HepG2 (cell line): ENCODE measurements at regions not wholly inside any gene's neighbourhood (a gene's known extent, or its start where the extent isn't known, plus 50 kb on each side); places are given as distances from the start of the nearest gene placed in this dataset.

Source experiments
- ATAC-seq: fragments of 200-7000 bp; cut with Tn5 transposase; 3 replicates; pipeline ENCODE4 v1.9.1; 2020; ENCODE audit warnings: mild to moderate bottlenecking, moderate library complexity
- BruUV-seq: library from RNA; stranded (reverse); fragments of 400-500 nt; replicated peaks from 2 replicates; lab custom pipeline; 2021; lab: Mats Ljungman, UMichigan
- CTCF ChIA-PET: fragments of 300-600 bp; formaldehyde crosslinking; extraction: SDS; loops from one replicate; lab custom pipeline; 2021; ENCODE audit warnings: low total read pairs, inconsistent platforms, low intra/inter-chr PET ratio; lab: Yijun Ruan, JAX
- POLR2A ChIA-PET: fragments of 350-600 bp; sonication (Branson Sonifier 250); formaldehyde crosslinking; loops from one replicate; lab custom pipeline; 2020; ENCODE audit warnings: antibody characterized with exemption, inconsistent platforms; lab: Yijun Ruan, JAX
- DNase-seq: peaks from one replicate; pipeline ENCODE4 v3.0.0-alpha.2; 2015; ENCODE audit warnings: low spot score
- FAIRE-seq: peaks from 3 replicates; lab custom pipeline; 2011; peaks lifted over from hg19 to GRCh38; lab: Jason Lieb, UNC
- H2AFZ ChIP-seq: one replicate; pipeline ENCODE4 v1.6.1; 2011; ENCODE audit warnings: low read length, inconsistent platforms
- H3K27ac ChIP-seq: fragments of 300-600 bp; 3 replicates; pipeline ENCODE4 v1.8.0; 2011; ENCODE audit warnings: mixed run types, mild to moderate bottlenecking, mixed read lengths, low read length, inconsistent platforms; ENCODE audit not compliant: insufficient read depth; ENCODE audit errors: extremely low read length
- H3K27me3 ChIP-seq, 2 experiments: fragments of 200-600 bp in 1 of 2; 2 replicates in 1 of 2; 3 replicates in 1 of 2; pipeline versions ENCODE4 v1.6.0 to v1.8.0; 2011; ENCODE audit warnings: low read length in 2 of 2, mild to moderate bottlenecking in 2 of 2, moderate library complexity in 2 of 2, inconsistent platforms in 1 of 2; ENCODE audit not compliant: insufficient read depth in 2 of 2, control insufficient read depth in 1 of 2
- H3K36me3 ChIP-seq, 2 experiments: fragments of 200-600 bp in 1 of 2; replicated peaks in 1 of 2; 2 replicates in 1 of 2; 3 replicates in 1 of 2; pipeline versions ENCODE4 v1.5.1 to v1.8.0; 2011; ENCODE audit warnings: low read length in 2 of 2, inconsistent platforms in 1 of 2; ENCODE audit not compliant: insufficient read depth in 2 of 2, control insufficient read depth in 1 of 2
- H3K4me1 ChIP-seq: 2 replicates; pipeline ENCODE4 v1.5.1; 2012; ENCODE audit warnings: low read length, inconsistent platforms; ENCODE audit not compliant: insufficient read depth
- H3K4me2 ChIP-seq: 2 replicates; pipeline ENCODE4 v1.6.0; 2011; ENCODE audit warnings: low read depth, low read length, inconsistent platforms
- H3K4me3 ChIP-seq, 3 experiments: fragments of 200-600 bp in 1 of 3; sonication (generic), shearing (Covaris generic) in 1 of 3; replicated peaks in 1 of 3; 2 replicates each; pipeline ENCODE4 v1.5.1; 2011 to 2016; ENCODE audit warnings: low read length in 3 of 3, inconsistent platforms in 2 of 3, low read depth in 2 of 3, mild to moderate bottlenecking in 2 of 3, control low read depth in 1 of 3, mixed read lengths in 1 of 3; ENCODE audit not compliant: insufficient read depth in 1 of 3
- H3K79me2 ChIP-seq: one replicate; pipeline ENCODE4 v1.6.1; 2011; ENCODE audit warnings: low read length, inconsistent platforms; ENCODE audit not compliant: insufficient read depth
- H3K9ac ChIP-seq: 2 replicates; pipeline ENCODE4 v1.6.0; 2011; ENCODE audit warnings: mild to moderate bottlenecking, low read depth, low read length, inconsistent platforms; ENCODE audit not compliant: insufficient read depth
- H3K9me3 ChIP-seq: 2 replicates; pipeline ENCODE4 v1.5.1; 2012; ENCODE audit warnings: mild to moderate bottlenecking, low read length
- H4K20me1 ChIP-seq: 2 replicates; pipeline ENCODE4 v1.6.0; 2011; ENCODE audit warnings: inconsistent platforms, mild to moderate bottlenecking, low read length, moderate library complexity; ENCODE audit not compliant: insufficient read depth
- JUN ChIP-seq: sonication (generic); formaldehyde crosslinking; IDR thresholded peaks from 2 replicates; pipeline ENCODE4 v1.4.0; 2020; ENCODE audit warnings: mild to moderate bottlenecking, missing genetic modification reagents
- MTF2 ChIP-seq: sonication (generic); formaldehyde crosslinking; IDR thresholded peaks from 2 replicates; pipeline ENCODE4 v1.5.0; 2020; ENCODE audit warnings: missing genetic modification reagents, borderline replicate concordance
- NR3C1 ChIP-seq: sonication (generic); formaldehyde crosslinking; IDR thresholded peaks from 2 replicates; pipeline ENCODE4 v1.4.0; 2020; ENCODE audit warnings: missing genetic modification reagents
- POLR2A ChIP-seq, 2 experiments: IDR thresholded peaks; 2 replicates each; pipeline ENCODE4 v1.6.1; 2011; ENCODE audit warnings: low read depth in 2 of 2, low read length in 2 of 2, mild to moderate bottlenecking in 1 of 2, moderate library complexity in 1 of 2; ENCODE audit not compliant: insufficient read depth in 1 of 2
- ZNF253 ChIP-seq: sonication (generic); formaldehyde crosslinking; IDR thresholded peaks from 2 replicates; pipeline ENCODE4 v1.8.0; 2022; ENCODE audit warnings: mild to moderate bottlenecking, missing genetic modification reagents, borderline replicate concordance
- ZNF331 ChIP-seq: sonication (generic); formaldehyde crosslinking; IDR thresholded peaks from 2 replicates; pipeline ENCODE4 v1.4.0; 2020; ENCODE audit warnings: missing genetic modification reagents
- ZSCAN22 ChIP-seq: sonication (generic); formaldehyde crosslinking; IDR thresholded peaks from 2 replicates; pipeline ENCODE4 v1.4.0; 2020; ENCODE audit warnings: mild to moderate bottlenecking, missing genetic modification reagents
- in situ Hi-C: cut with HindIII; loops from 2 replicates; pipeline ENCODE4 v1.10.0; 2017; ENCODE audit warnings: low pct_unique_long_range_greater_than_20kb; ENCODE audit not compliant: extremely low pct_ligation_motif_present
- intact Hi-C: fragments of 100-400 bp; cut with micrococcal nuclease; formaldehyde crosslinking; loops from one replicate; pipeline ENCODE4 v1.10.0; 2022; ENCODE audit not compliant: unreplicated experiment
- TF ChIP-seq, protein P1 (sequence below): sonication (generic); formaldehyde crosslinking; IDR thresholded peaks from one replicate; pipeline ENCODE4 v1.5.1; 2020; ENCODE audit warnings: mild to moderate bottlenecking, missing genetic modification reagents; ENCODE audit errors: not compliant biosample characterization
- TF ChIP-seq, protein P2 (sequence below): sonication (generic); formaldehyde crosslinking; IDR thresholded peaks from 2 replicates; pipeline ENCODE4 v1.4.0; 2020; ENCODE audit warnings: missing genetic modification reagents
- TF ChIP-seq, protein P3 (sequence below): sonication (generic); formaldehyde crosslinking; IDR thresholded peaks from 2 replicates; pipeline ENCODE4 v1.5.0; 2020; ENCODE audit warnings: missing genetic modification reagents
- TF ChIP-seq, protein P4 (sequence below): sonication (generic); formaldehyde crosslinking; IDR thresholded peaks from 2 replicates; pipeline ENCODE4 v1.4.0; 2020; ENCODE audit warnings: missing genetic modification reagents

DNA sequence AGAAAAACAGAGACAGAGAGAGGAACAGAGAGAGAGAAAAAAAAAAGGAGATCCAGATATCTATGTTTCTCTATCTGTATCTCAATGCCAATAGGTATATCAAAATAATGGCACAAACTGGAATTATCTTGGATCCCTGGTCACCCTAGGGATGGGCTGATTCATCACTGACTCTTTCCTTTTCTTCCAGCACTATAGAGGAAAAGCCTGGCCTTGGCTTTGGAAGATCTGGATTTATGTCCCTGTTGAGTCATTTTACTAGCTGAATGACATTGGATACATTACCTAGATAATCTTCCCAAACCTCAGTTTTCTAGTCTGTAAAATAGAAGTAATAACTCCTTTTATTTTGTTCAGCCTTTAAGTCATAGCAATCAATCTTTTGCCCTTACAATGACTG lies 152.8 kb upstream of the GDF10 start:
- DNase-seq: no peak
- Histone ChIP-seq H3K36me3 (no peaks in the 10 kb centered on the region), H3K4me3 (no peak overlapping the region), H3K4me2 (no peak overlapping the region), H4K20me1 (no peaks in the 10 kb centered on the region), H3K27me3 (peaks cover 0 to 5% of the 10 kb centered on the region in 2 experiments; a peak in 2 of 5 replicates), H3K9me3 (no peaks in the 10 kb centered on the region), H3K27ac (no peak overlapping the region), H3K4me1 (no peaks in the 10 kb centered on the region), H3K79me2 (no peaks in the 10 kb centered on the region), H2AFZ (no peak overlapping the region), H3K9ac (no peak overlapping the region)
- ChIA-PET CTCF (no interaction called here), POLR2A (no interaction called here)
- intact Hi-C loops: no loop called here
- ATAC-seq: no peak
- TF ChIP-seq, protein P1, sequence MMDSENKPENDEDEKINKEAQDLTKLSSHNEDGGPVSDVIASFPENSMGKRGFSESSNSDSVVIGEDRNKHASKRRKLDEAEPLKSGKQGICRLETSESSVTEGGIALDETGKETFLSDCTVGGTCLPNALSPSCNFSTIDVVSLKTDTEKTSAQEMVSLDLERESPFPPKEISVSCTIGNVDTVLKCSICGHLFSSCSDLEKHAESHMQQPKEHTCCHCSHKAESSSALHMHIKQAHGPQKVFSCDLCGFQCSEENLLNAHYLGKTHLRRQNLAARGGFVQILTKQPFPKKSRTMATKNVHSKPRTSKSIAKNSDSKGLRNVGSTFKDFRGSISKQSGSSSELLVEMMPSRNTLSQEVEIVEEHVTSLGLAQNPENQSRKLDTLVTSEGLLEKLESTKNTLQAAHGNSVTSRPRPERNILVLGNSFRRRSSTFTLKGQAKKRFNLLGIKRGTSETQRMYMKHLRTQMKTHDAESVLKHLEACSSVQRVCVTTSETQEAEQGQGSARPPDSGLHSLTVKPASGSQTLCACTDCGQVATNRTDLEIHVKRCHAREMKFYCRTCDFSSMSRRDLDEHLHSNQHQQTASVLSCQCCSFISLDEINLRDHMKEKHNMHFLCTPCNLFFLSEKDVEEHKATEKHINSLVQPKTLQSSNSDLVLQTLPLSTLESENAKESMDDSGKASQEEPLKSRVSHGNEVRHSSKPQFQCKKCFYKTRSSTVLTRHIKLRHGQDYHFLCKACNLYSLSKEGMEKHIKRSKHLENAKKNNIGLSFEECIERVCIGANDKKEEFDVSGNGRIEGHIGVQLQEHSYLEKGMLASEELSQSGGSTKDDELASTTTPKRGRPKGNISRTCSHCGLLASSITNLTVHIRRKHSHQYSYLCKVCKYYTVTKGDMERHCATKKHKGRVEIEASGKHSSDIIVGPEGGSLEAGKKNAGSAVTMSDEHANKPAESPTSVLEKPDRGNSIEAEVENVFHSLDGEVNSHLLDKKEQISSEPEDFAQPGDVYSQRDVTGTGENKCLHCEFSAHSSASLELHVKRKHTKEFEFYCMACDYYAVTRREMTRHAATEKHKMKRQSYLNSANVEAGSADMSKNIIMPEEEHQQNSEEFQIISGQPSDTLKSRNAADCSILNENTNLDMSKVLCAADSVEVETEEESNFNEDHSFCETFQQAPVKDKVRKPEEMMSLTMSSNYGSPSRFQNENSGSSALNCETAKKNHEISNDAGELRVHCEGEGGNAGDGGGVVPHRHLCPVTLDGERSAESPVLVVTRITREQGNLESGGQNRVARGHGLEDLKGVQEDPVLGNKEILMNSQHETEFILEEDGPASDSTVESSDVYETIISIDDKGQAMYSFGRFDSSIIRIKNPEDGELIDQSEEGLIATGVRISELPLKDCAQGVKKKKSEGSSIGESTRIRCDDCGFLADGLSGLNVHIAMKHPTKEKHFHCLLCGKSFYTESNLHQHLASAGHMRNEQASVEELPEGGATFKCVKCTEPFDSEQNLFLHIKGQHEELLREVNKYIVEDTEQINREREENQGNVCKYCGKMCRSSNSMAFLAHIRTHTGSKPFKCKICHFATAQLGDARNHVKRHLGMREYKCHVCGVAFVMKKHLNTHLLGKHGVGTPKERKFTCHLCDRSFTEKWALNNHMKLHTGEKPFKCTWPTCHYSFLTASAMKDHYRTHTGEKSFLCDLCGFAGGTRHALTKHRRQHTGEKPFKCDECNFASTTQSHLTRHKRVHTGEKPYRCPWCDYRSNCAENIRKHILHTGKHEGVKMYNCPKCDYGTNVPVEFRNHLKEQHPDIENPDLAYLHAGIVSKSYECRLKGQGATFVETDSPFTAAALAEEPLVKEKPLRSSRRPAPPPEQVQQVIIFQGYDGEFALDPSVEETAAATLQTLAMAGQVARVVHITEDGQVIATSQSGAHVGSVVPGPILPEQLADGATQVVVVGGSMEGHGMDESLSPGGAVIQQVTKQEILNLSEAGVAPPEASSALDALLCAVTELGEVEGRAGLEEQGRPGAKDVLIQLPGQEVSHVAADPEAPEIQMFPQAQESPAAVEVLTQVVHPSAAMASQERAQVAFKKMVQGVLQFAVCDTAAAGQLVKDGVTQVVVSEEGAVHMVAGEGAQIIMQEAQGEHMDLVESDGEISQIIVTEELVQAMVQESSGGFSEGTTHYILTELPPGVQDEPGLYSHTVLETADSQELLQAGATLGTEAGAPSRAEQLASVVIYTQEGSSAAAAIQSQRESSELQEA (CRISPR knock-in tag): no peak
- no peak for TF ChIP-seq POLR2A (IDR thresholded peaks at IDR 0.05; ENCODE audit: insufficient read depth in 1 of 2, low read depth in 2 of 2, low read length in 2 of 2)
- no peak for TF ChIP-seq MTF2 (CRISPR knock-in tag)
- no peak for TF ChIP-seq ZNF253 (CRISPR knock-in tag)
- TF ChIP-seq, protein P2, sequence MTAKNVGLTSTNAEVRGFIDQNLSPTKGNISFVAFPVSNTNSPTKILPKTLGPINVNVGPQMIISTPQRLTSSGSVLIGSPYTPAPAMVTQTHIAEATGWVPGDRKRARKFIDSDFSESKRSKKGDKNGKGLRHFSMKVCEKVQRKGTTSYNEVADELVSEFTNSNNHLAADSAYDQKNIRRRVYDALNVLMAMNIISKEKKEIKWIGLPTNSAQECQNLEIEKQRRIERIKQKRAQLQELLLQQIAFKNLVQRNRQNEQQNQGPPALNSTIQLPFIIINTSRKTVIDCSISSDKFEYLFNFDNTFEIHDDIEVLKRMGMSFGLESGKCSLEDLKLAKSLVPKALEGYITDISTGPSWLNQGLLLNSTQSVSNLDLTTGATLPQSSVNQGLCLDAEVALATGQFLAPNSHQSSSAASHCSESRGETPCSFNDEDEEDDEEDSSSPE: no peak
- no peak for TF ChIP-seq ZSCAN22 (CRISPR knock-in tag)
- TF ChIP-seq, protein P3, sequence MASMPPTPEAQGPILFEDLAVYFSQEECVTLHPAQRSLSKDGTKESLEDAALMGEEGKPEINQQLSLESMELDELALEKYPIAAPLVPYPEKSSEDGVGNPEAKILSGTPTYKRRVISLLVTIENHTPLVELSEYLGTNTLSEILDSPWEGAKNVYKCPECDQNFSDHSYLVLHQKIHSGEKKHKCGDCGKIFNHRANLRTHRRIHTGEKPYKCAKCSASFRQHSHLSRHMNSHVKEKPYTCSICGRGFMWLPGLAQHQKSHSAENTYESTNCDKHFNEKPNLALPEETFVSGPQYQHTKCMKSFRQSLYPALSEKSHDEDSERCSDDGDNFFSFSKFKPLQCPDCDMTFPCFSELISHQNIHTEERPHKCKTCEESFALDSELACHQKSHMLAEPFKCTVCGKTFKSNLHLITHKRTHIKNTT (CRISPR knock-in tag): no peak
- no peak for TF ChIP-seq NR3C1
- TF ChIP-seq JUN: no peak
- no peak for TF ChIP-seq ZNF331 (CRISPR knock-in tag)
- TF ChIP-seq, protein P4, sequence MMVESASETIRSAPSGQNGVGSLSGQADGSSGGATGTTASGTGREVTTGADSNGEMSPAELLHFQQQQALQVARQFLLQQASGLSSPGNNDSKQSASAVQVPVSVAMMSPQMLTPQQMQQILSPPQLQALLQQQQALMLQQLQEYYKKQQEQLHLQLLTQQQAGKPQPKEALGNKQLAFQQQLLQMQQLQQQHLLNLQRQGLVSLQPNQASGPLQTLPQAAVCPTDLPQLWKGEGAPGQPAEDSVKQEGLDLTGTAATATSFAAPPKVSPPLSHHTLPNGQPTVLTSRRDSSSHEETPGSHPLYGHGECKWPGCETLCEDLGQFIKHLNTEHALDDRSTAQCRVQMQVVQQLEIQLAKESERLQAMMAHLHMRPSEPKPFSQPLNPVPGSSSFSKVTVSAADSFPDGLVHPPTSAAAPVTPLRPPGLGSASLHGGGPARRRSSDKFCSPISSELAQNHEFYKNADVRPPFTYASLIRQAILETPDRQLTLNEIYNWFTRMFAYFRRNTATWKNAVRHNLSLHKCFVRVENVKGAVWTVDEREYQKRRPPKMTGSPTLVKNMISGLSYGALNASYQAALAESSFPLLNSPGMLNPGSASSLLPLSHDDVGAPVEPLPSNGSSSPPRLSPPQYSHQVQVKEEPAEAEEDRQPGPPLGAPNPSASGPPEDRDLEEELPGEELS (CRISPR knock-in tag): no peak
- in situ Hi-C loops: no loop called here
- BruUV-seq: no TSS peak
- no peak for FAIRE-seq
